Fibroblast of pulmonary artery (primary cell): ENCODE measurements at regions not wholly inside any gene's neighbourhood (a gene's known extent, or its start where the extent isn't known, plus 50 kb on each side); places are given as distances from the start of the nearest gene placed in this dataset.

ENCODE experiments used
- DNase-seq: peaks from one replicate; pipeline ENCODE4 v3.0.0-alpha.2; 2010; ENCODE audit warnings: low read depth
- H3K4me3 ChIP-seq: replicated peaks from 2 replicates; pipeline ENCODE4 v1.5.1; 2011; ENCODE audit warnings: low read depth, mild to moderate bottlenecking, control low read depth, low read length, moderate library complexity
- CTCF ChIP-seq: IDR thresholded peaks from 2 replicates; pipeline ENCODE4 v1.5.1; 2011; ENCODE audit warnings: mild to moderate bottlenecking, control low read depth, low read length, inconsistent platforms; ENCODE audit errors: missing control alignments

GRCh38 chr2:104432401-104432800 lies 421.5 kb upstream of the POU3F3 start:
- no peak for DNase-seq
- no peak for TF ChIP-seq CTCF
- H3K4me3 ChIP-seq = no peak overlapping the region

- no peak for DNase-seq
- H3K4me3 ChIP-seq = no peak overlapping the region
- no peak for TF ChIP-seq CTCF
These were observed 420.9 kb upstream of the POU3F3 start for GRCh38 chr2:104432991-104433390.

- no peak for TF ChIP-seq CTCF
- DNase-seq = no peak
- H3K4me3 ChIP-seq = no peak overlapping the region
These were observed 420.3 kb upstream of the POU3F3 start for GRCh38 chr2:104433657-104434056.

- TF ChIP-seq CTCF = no peak
These were observed 419.6 kb upstream of the POU3F3 start for GRCh38 chr2:104434318-104434792.

GRCh38 chr2:104434966-104435365 lies 418.9 kb upstream of the POU3F3 start:
- no peak for DNase-seq
- H3K4me3 ChIP-seq = no peak overlapping the region
- no peak for TF ChIP-seq CTCF

More at GRCh38 chr2:104434318-104434792, 419.6 kb upstream of the POU3F3 start:
- no peak overlapping the region for H3K4me3 ChIP-seq
- no peak for DNase-seq

GRCh38 chr2:104438481-104438880 lies 415.4 kb upstream of the POU3F3 start:
- no peak for TF ChIP-seq CTCF
- H3K4me3 ChIP-seq = no peak overlapping the region
- DNase-seq = no peak

- no peak for TF ChIP-seq CTCF
- DNase-seq = no peak
- no peak overlapping the region for H3K4me3 ChIP-seq
These were observed 410.8 kb upstream of the POU3F3 start for GRCh38 chr2:104443145-104443544.
